DND-41 (cell line): ENCODE measurements at regions not wholly inside any gene's neighbourhood (a gene's known extent, or its start where the extent isn't known, plus 50 kb on each side); places are given as distances from the start of the nearest gene placed in this dataset.

Source experiments
- EZH2 ChIP-seq: IDR thresholded peaks from 3 replicates; pipeline ENCODE4 v1.6.1; 2012; ENCODE audit warnings: borderline replicate concordance, low read depth, mild to moderate bottlenecking, moderate library complexity, low read length, inconsistent platforms; ENCODE audit not compliant: severe bottlenecking
- TF ChIP-seq, protein P1 (sequence below): IDR thresholded peaks from 2 replicates; pipeline ENCODE4 v1.5.1; 2012; ENCODE audit warnings: borderline replicate concordance, low read length, moderate library complexity, mild to moderate bottlenecking; ENCODE audit not compliant: poor library complexity, severe bottlenecking; ENCODE audit errors: extremely low read depth

- TF ChIP-seq, protein P1, sequence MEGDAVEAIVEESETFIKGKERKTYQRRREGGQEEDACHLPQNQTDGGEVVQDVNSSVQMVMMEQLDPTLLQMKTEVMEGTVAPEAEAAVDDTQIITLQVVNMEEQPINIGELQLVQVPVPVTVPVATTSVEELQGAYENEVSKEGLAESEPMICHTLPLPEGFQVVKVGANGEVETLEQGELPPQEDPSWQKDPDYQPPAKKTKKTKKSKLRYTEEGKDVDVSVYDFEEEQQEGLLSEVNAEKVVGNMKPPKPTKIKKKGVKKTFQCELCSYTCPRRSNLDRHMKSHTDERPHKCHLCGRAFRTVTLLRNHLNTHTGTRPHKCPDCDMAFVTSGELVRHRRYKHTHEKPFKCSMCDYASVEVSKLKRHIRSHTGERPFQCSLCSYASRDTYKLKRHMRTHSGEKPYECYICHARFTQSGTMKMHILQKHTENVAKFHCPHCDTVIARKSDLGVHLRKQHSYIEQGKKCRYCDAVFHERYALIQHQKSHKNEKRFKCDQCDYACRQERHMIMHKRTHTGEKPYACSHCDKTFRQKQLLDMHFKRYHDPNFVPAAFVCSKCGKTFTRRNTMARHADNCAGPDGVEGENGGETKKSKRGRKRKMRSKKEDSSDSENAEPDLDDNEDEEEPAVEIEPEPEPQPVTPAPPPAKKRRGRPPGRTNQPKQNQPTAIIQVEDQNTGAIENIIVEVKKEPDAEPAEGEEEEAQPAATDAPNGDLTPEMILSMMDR, result no peak
- no peak for TF ChIP-seq EZH2
Measured at GRCh38 chr13:83453300-83453699, 429.0 kb downstream of the SLITRK1 start.
